HS-27A (cell line): ENCODE measurements at regions not wholly inside any gene's neighbourhood (a gene's known extent, or its start where the extent isn't known, plus 50 kb on each side); places are given as distances from the start of the nearest gene placed in this dataset.
"Not testable (repeated sequence)": the region's sequence is repeated elsewhere in the genome, so short reads cannot be mapped to it uniquely, and the experiment has no call there.

ENCODE experiments used
- DNase-seq: peaks from one replicate; pipeline ENCODE4 v3.0.0-alpha.2; 2012; ENCODE audit warnings: low read depth, missing footprints

- DNase-seq, result not testable (repeated sequence)
These were observed 587.8 kb upstream of the CLINT1 start for GRCh38 chr5:158446761-158447160.

- DNase-seq, result not testable (repeated sequence)
These were observed 580.3 kb upstream of the CLINT1 start for GRCh38 chr5:158439204-158439603.

GRCh38 chr5:158436271-158437065, 577.5 kb upstream of the CLINT1 start:
- DNase-seq, result no peak

GRCh38 chr5:158435161-158435616, 576.2 kb upstream of the CLINT1 start:
- no peak for DNase-seq

- DNase-seq, result no peak
These were observed 575.8 kb upstream of the CLINT1 start for GRCh38 chr5:158434749-158435148.

- no peak for DNase-seq
These were observed 574.7 kb upstream of the CLINT1 start for GRCh38 chr5:158433634-158434033.

- DNase-seq, result no peak
These were observed 572.6 kb upstream of the CLINT1 start for GRCh38 chr5:158431369-158432029.

GRCh38 chr5:158430798-158431167, 571.8 kb upstream of the CLINT1 start:
- no peak for DNase-seq

GRCh38 chr5:158430166-158430797, 571.3 kb upstream of the CLINT1 start:
- DNase-seq, result no peak

GRCh38 chr5:158429564-158429963, 570.6 kb upstream of the CLINT1 start:
- no peak for DNase-seq

- no peak for DNase-seq
These were observed 564.8 kb upstream of the CLINT1 start for GRCh38 chr5:158423623-158424200.

GRCh38 chr5:158422653-158423515, 563.9 kb upstream of the CLINT1 start:
- no peak for DNase-seq

- no peak for DNase-seq
These were observed 562.4 kb upstream of the CLINT1 start for GRCh38 chr5:158421319-158421718.

GRCh38 chr5:158419186-158419585, 560.2 kb upstream of the CLINT1 start:
- DNase-seq, result no peak

GRCh38 chr5:158414780-158415179, 555.8 kb upstream of the CLINT1 start:
- no peak for DNase-seq

GRCh38 chr5:158414333-158414762, 555.4 kb upstream of the CLINT1 start:
- DNase-seq, result no peak

- no peak for DNase-seq
These were observed 554.3 kb upstream of the CLINT1 start for GRCh38 chr5:158413122-158413680.

- DNase-seq, result no peak
These were observed 552.0 kb upstream of the CLINT1 start for GRCh38 chr5:158410976-158411375.

- DNase-seq, result no peak
These were observed 550.6 kb upstream of the CLINT1 start for GRCh38 chr5:158409507-158409906.

- no peak for DNase-seq
These were observed 548.9 kb upstream of the CLINT1 start for GRCh38 chr5:158407824-158408195.
